ENCODE measurements at regions not wholly inside any gene's neighbourhood (a gene's known extent, or its start where the extent isn't known, plus 50 kb on each side); places are given as distances from the start of the nearest gene placed in this dataset.

- DNase-seq (ENCODE audit: low spot score): no peak
- in situ Hi-C loops (cut with MboI; ENCODE audit: low pct_unique_long_range_greater_than_20kb, low sequenced_read_pairs, unreplicated experiment): loop anchor here (25.0 kb wide), 1 partner anchor 250 kb away; no protein-coding TSS in a partner anchor
- TF ChIP-seq CTCF (IDR thresholded peaks at IDR 0.05; ENCODE audit: extremely low read depth, insufficient read depth, missing control alignments): no peak
These were observed 116.5 kb upstream of the TRIM2 start for GRCh38 chr4:153087671-153088194.

- DNase-seq (ENCODE audit: low spot score): no peak
- in situ Hi-C loops (cut with MboI; ENCODE audit: low pct_unique_long_range_greater_than_20kb, low sequenced_read_pairs, unreplicated experiment): loop anchor here (25.0 kb wide), 1 partner anchor 252 kb away; no protein-coding TSS in a partner anchor
- TF ChIP-seq CTCF (IDR thresholded peaks at IDR 0.05; ENCODE audit: extremely low read depth, insufficient read depth, missing control alignments): no peak
These were observed 114.5 kb upstream of the TRIM2 start for GRCh38 chr4:153089742-153090141.

- in situ Hi-C loops (cut with MboI; ENCODE audit: low pct_unique_long_range_greater_than_20kb, low sequenced_read_pairs, unreplicated experiment): loop anchor here (25.0 kb wide), 1 partner anchor 253 kb away; no protein-coding TSS in a partner anchor
- DNase-seq (ENCODE audit: low spot score): no peak
- TF ChIP-seq CTCF (IDR thresholded peaks at IDR 0.05; ENCODE audit: extremely low read depth, insufficient read depth, missing control alignments): no peak
These were observed 114.1 kb upstream of the TRIM2 start for GRCh38 chr4:153090181-153090580.

- in situ Hi-C loops (cut with MboI; ENCODE audit: low pct_unique_long_range_greater_than_20kb, low sequenced_read_pairs, unreplicated experiment): loop anchor here (25.0 kb wide), 1 partner anchor 254 kb away; no protein-coding TSS in a partner anchor
- TF ChIP-seq CTCF (IDR thresholded peaks at IDR 0.05; ENCODE audit: extremely low read depth, insufficient read depth, missing control alignments): no peak
- no peak for DNase-seq (ENCODE audit: low spot score)
These were observed 113.4 kb upstream of the TRIM2 start for GRCh38 chr4:153090670-153091385.

- no peak for TF ChIP-seq CTCF (IDR thresholded peaks at IDR 0.05; ENCODE audit: extremely low read depth, insufficient read depth, missing control alignments)
- no peak for DNase-seq (ENCODE audit: low spot score)
- in situ Hi-C loops (cut with MboI; ENCODE audit: low pct_unique_long_range_greater_than_20kb, low sequenced_read_pairs, unreplicated experiment): loop anchor here (25.0 kb wide), 1 partner anchor 256 kb away; no protein-coding TSS in a partner anchor
These were observed 110.8 kb upstream of the TRIM2 start for GRCh38 chr4:153093396-153093795.

GRCh38 chr4:153093802-153094201 lies 110.4 kb upstream of the TRIM2 start:
- in situ Hi-C loops (cut with MboI; ENCODE audit: low pct_unique_long_range_greater_than_20kb, low sequenced_read_pairs, unreplicated experiment): loop anchor here (25.0 kb wide), 1 partner anchor 257 kb away; no protein-coding TSS in a partner anchor
- TF ChIP-seq CTCF (IDR thresholded peaks at IDR 0.05; ENCODE audit: extremely low read depth, insufficient read depth, missing control alignments): no peak
- no peak for DNase-seq (ENCODE audit: low spot score)
